GM12872 (cell line): ENCODE measurements at regions not wholly inside any gene's neighbourhood (a gene's known extent, or its start where the extent isn't known, plus 50 kb on each side); places are given as distances from the start of the nearest gene placed in this dataset.

Experiments
- TF ChIP-seq, protein P1 (sequence below): IDR thresholded peaks from 3 replicates; pipeline ENCODE4 v1.5.1; 2011; ENCODE audit warnings: low read depth, mild to moderate bottlenecking, low read length, moderate library complexity; ENCODE audit not compliant: insufficient read depth

DNA sequence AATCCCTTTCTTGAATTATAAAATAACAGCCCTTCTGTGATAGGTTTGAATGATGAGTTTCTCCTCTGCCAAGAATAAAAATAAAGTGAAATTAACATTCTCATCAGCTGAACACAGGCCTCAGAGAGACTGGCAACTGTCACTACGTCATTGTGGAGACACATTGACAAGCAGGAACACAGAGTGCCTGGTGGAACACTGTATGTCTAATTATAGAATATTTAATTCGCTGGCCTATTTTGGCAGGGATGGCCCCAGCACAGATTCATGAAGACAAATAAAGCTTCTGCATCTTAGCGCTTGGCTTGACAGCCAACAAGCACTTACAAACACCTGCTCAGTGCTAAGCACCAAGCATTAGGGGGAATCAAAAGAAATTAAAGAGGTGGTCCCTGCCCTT, 52.0 kb upstream of the SMYD2 start:
- TF ChIP-seq, protein P1, sequence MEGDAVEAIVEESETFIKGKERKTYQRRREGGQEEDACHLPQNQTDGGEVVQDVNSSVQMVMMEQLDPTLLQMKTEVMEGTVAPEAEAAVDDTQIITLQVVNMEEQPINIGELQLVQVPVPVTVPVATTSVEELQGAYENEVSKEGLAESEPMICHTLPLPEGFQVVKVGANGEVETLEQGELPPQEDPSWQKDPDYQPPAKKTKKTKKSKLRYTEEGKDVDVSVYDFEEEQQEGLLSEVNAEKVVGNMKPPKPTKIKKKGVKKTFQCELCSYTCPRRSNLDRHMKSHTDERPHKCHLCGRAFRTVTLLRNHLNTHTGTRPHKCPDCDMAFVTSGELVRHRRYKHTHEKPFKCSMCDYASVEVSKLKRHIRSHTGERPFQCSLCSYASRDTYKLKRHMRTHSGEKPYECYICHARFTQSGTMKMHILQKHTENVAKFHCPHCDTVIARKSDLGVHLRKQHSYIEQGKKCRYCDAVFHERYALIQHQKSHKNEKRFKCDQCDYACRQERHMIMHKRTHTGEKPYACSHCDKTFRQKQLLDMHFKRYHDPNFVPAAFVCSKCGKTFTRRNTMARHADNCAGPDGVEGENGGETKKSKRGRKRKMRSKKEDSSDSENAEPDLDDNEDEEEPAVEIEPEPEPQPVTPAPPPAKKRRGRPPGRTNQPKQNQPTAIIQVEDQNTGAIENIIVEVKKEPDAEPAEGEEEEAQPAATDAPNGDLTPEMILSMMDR = no peak

DNA sequence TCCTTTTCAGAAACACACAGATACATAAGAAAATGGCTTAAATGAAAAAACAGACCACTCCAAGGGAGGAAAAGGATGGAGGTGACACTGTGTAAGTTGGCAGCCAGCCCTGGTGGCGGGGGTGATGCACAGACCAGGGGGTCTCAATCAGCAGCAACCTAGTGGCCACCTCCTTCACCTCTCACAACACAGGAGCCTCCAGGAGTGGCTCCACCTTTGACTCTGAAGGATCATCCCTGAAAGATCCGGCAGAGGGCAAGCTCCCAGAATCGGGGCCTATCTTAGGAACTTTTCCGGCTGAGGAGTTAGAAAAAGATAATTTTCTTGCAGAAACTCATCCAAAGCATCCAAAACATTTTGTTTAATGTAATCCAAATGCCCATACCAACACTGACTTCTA, 51.2 kb upstream of the SMYD2 start:
- TF ChIP-seq, protein P1 = no peak
